Heart left ventricle (tissue), 16 donors: ENCODE measurements at regions not wholly inside any gene's neighbourhood (a gene's known extent, or its start where the extent isn't known, plus 50 kb on each side); places are given as distances from the start of the nearest gene placed in this dataset.

ENCODE experiments used
- ATAC-seq, 4 donors: fragments of 200-7000 bp; cut with Tn5 transposase; one replicate each; pipeline ENCODE4 v1.9.1; 2020 to 2022; ENCODE audit warnings: moderate library complexity in 4 of 4, mild to moderate bottlenecking in 3 of 4, moderate number of reproducible peaks in 1 of 4
- DNase-seq, 5 donors: peaks; one replicate each; pipeline ENCODE4 v3.0.0-alpha.2; 2020
- H3K27ac ChIP-seq, 12 donors: fragments of 200-600 bp; sonication (generic) in 4 of 12; one replicate each; pipeline versions ENCODE4 v1.5.0 to v1.8.0; 2016 to 2022; ENCODE audit warnings: mild to moderate bottlenecking in 2 of 12
- H3K27me3 ChIP-seq, 9 donors: fragments of 200-600 bp; sonication (generic) in 2 of 9; one replicate each; pipeline versions ENCODE4 v1.5.1 to v1.8.0; 2016 to 2022; ENCODE audit warnings: mild to moderate bottlenecking in 3 of 9
- H3K36me3 ChIP-seq, 9 donors: fragments of 200-600 bp; sonication (generic) in 2 of 9; one replicate each; pipeline versions ENCODE4 v1.5.0 to v1.8.0; 2018 to 2022; ENCODE audit warnings: mild to moderate bottlenecking in 2 of 9
- H3K4me1 ChIP-seq, 12 donors: fragments of 200-600 bp; sonication (generic) in 4 of 12; one replicate each; pipeline versions ENCODE4 v1.5.0 to v1.8.0; 2016 to 2022; ENCODE audit warnings: mild to moderate bottlenecking in 3 of 12
- H3K4me3 ChIP-seq, 12 donors: fragments of 200-600 bp; sonication (generic) in 4 of 12; one replicate each; pipeline versions ENCODE4 v1.5.0 to v1.8.0; 2017 to 2022; ENCODE audit warnings: mild to moderate bottlenecking in 9 of 12, moderate library complexity in 4 of 12
- H3K9me3 ChIP-seq, 12 donors: fragments of 200-600 bp; sonication (generic) in 4 of 12; one replicate each; pipeline versions ENCODE4 v1.5.0 to v1.8.0; 2016 to 2022; ENCODE audit warnings: mild to moderate bottlenecking in 1 of 12
- POLR2A ChIP-seq, 2 donors: fragments of 450-650 bp; IDR thresholded peaks; one replicate each; pipeline ENCODE4 v1.6.1; 2017; ENCODE audit warnings: antibody characterized with exemption in 2 of 2, mild to moderate bottlenecking in 2 of 2, moderate library complexity in 2 of 2
- WGBS, 4 donors: extraction: QIAGEN DNeasy Blood & Tissue Kit in 2 of 4; methylation state at CpG; one replicate each; pipeline versions ENCODE4 v1.1.5 to v1.1.7; 2013 to 2018; 5-methylcytosine and 5-hydroxymethylcytosine counted together
- intact Hi-C, 10 donors: fragments of 100-400 bp; cut with DNase I; formaldehyde crosslinking; loops; one replicate each; pipeline versions ENCODE4 v1.11.1 to v1.14.2; 2022
- TF ChIP-seq, protein P1 (sequence below), 12 donors: fragments of 200-600 bp; sonication (generic) in 4 of 12; IDR thresholded peaks; one replicate each; pipeline versions ENCODE4 v1.5.0 to v1.8.0; 2018 to 2022; ENCODE audit warnings: antibody characterized with exemption in 12 of 12, mild to moderate bottlenecking in 5 of 12
- donor health status: ischemic (EF 13 %, LVEDD 7.1; RV severe dilation, severe dysfunction).
- donor health status: healthy with polysubstance abuse.
- donor health status: DM: no; HTN: yes; CAD: no.
- donor health status: DM: no; HTN: no; CAD: no.
- donor health status: ischemic (EF 25% LVEDD 6.9; RV normal size, moderate dysfunction).
- donor health status: ischemic (EF 25% LVEDD 5.7; RV mildly dilated, moderate dysfunction).
- donor health status: healthy.
- donor health status: DM: yes; HTN: yes; CAD: no.
- donor health status: ischemic (EF 35%, LVEDD 5.7; RV mildly dilated, moderate dysfunction).
- donor health status: nonischemic (EF 11% LVEDD 7.7; RV severe dilation, severe dysfunction).
- donor health status: DM: yes; HTN: yes; CAD: no.
- donor health status: PGD.
- donor health status: ischemic (EF 29% LVEDD 5.4; RV normal size, mild dysfunction).
- donor health status: nonischemic (EF 23%, LVEDD 6.1; RV moderate dilation, normal function).

GRCh38 chr1:29894311-29894710 is 658.0 kb downstream of the PTPRU start:
- ATAC-seq (no peak), DNase-seq (no peak)
- peaks cover 0 to 8% (median 0%) of the 10 kb centered on the region in 9 donors for H3K27me3 ChIP-seq
- 73 to 83% (median 77%) methylated on average over 4 to 5 of the region's 5 CpGs for WGBS, 4 donors
- H3K4me1 ChIP-seq, result no peaks in the 10 kb centered on the region
- TF ChIP-seq, protein P1, sequence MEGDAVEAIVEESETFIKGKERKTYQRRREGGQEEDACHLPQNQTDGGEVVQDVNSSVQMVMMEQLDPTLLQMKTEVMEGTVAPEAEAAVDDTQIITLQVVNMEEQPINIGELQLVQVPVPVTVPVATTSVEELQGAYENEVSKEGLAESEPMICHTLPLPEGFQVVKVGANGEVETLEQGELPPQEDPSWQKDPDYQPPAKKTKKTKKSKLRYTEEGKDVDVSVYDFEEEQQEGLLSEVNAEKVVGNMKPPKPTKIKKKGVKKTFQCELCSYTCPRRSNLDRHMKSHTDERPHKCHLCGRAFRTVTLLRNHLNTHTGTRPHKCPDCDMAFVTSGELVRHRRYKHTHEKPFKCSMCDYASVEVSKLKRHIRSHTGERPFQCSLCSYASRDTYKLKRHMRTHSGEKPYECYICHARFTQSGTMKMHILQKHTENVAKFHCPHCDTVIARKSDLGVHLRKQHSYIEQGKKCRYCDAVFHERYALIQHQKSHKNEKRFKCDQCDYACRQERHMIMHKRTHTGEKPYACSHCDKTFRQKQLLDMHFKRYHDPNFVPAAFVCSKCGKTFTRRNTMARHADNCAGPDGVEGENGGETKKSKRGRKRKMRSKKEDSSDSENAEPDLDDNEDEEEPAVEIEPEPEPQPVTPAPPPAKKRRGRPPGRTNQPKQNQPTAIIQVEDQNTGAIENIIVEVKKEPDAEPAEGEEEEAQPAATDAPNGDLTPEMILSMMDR (IDR thresholded peaks at IDR 0.05), result no peak
- TF ChIP-seq POLR2A (IDR thresholded peaks at IDR 0.05), result no peak
- no peaks in the 10 kb centered on the region for H3K36me3 ChIP-seq
- H3K27ac ChIP-seq, result no peak overlapping the region
- intact Hi-C loops, result no loop called here
- H3K4me3 ChIP-seq, result no peak overlapping the region
- no peaks in the 10 kb centered on the region for H3K9me3 ChIP-seq

- Histone ChIP-seq H3K27ac (no peak overlapping the region), H3K36me3 (no peaks in the 10 kb centered on the region), H3K4me1 (no peaks in the 10 kb centered on the region), H3K4me3 (no peak overlapping the region), H3K27me3 (peaks cover 0 to 8% (median 0%) of the 10 kb centered on the region in 9 donors), H3K9me3 (no peaks in the 10 kb centered on the region)
- ATAC-seq, result no peak
- no peak for DNase-seq
- TF ChIP-seq, protein P1 (IDR thresholded peaks at IDR 0.05), result no peak
- intact Hi-C loops, result no loop called here
- WGBS, 4 donors, result 88 to 98% (median 93%) methylated on average over 5 of the region's 5 CpGs
Measured at GRCh38 chr1:29893806-29894205, 657.5 kb downstream of the PTPRU start.

DNA sequence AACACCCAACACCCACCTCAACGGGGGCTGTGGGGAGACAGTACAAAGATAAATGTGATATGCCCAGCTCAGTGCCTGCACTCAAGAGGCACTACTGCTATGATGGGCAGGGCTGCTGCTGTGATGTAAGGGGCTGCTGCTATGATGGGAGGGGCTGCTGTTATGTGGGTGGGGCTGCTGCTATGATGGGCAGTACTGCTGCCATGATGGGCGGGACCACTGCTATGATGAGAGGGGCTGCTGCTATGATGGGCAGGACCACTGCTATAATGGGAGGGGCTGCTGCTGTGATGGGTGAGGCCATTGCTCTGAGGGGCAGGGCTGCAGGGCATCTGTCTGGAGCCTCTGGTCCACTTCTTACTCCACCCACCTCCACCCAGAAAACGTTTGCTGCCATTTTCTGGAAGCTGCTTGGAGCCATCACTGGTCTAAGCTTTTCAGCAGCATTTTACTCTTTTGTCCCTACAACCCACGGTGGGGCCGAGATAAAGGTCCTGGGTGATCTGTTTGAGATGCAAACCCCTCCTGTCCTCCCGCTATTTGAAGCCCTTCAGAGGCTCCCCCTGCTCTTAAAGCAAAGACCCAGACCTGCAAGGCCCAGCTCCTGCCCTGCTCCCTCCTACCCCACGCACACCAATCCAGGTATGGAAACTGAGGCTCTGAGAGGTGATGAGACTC is 656.9 kb downstream of the PTPRU start:
- no peaks in the 10 kb centered on the region for H3K36me3 ChIP-seq

DNA sequence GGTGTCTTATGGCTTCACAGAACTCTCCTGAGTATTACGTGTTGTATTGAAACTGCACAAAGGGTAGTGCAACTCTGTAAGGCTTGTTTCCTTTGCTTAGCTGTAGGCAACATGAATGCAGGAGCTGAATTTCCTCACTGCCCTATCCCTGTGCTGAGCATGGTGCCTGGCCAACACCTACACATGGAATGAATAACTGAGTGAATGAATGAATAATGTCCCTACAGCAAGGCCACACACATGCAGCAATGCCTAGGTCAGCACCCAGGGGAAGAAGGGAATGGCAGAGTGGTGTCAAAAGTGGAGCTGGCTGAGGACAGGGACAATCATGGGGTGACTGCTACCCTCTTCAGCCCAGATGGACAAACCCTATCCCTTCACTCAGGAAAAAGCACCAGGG is 655.9 kb downstream of the PTPRU start:
- intact Hi-C loops, result no loop called here
- no peak overlapping the region for H3K4me3 ChIP-seq
- ATAC-seq (no peak), DNase-seq (no peak)
- H3K36me3 ChIP-seq, result no peaks in the 10 kb centered on the region
- TF ChIP-seq, protein P1 (IDR thresholded peaks at IDR 0.05), result no peak
- TF ChIP-seq POLR2A (IDR thresholded peaks at IDR 0.05), result no peak
- H3K27ac ChIP-seq, result no peak overlapping the region
- 63 to 89% (median 74%) methylated on average over 1 of the region's 1 CpG for WGBS, 4 donors
- H3K4me1 ChIP-seq, result no peaks in the 10 kb centered on the region
- H3K27me3 ChIP-seq, result peaks cover 0 to 8% (median 0%) of the 10 kb centered on the region in 9 donors
- no peaks in the 10 kb centered on the region for H3K9me3 ChIP-seq

More for the DNA sequence above, 656.9 kb downstream of the PTPRU start:
- WGBS, 4 donors, result 71 to 77% (median 73%) methylated on average over 7 of the region's 7 CpGs
- Histone ChIP-seq H3K4me1 (no peaks in the 10 kb centered on the region), H3K27me3 (peaks cover 0 to 8% (median 0%) of the 10 kb centered on the region in 9 donors), H3K4me3 (no peak overlapping the region), H3K27ac (no peak overlapping the region), H3K9me3 (no peaks in the 10 kb centered on the region)
- intact Hi-C loops, result no loop called here
- no peak for ATAC-seq
- no peak for DNase-seq
- no peak for TF ChIP-seq POLR2A (IDR thresholded peaks at IDR 0.05)
- TF ChIP-seq, protein P1 (IDR thresholded peaks at IDR 0.05), result no peak
